ENCODE measurements at regions not wholly inside any gene's neighbourhood (a gene's known extent, or its start where the extent isn't known, plus 50 kb on each side); places are given as distances from the start of the nearest gene placed in this dataset.

- no peak for DNase-seq (ENCODE audit: low read depth in 2 of 2)
Measured at GRCh38 chr2:158006961-158007719, 94.5 kb upstream of the UPP2 start.

DNA sequence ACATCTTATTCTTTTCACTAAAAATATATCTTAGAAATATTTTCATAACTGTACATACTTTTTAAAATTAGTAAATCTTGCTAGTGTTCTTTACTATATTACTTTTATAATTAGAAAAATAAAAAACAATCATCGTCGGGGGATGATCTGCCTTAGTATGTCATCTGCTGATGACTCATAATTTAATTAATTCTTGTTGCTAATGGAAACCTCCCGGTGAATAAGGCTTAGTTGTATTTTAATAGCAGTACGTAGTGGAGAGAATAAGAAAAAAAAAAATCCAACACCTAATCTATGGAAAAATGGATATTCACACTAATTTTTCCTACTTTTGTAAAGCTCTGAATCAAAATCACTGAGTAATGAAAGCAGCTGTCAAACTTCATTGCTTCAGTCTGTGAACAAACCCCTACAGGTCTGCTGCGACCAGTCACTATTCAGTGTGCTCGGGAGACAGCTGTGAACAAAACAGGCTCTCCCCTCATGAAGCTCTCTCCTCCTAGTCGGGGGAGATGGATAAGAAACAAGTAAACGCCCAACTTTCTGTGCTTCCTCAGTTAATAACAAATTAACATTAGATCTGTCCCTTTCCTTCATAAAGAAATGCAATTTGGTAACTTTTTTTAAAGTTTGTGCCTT lies 97.4 kb upstream of the UPP2 start:
- DNase-seq (ENCODE audit: low read depth in 2 of 2), result no peak

DNA sequence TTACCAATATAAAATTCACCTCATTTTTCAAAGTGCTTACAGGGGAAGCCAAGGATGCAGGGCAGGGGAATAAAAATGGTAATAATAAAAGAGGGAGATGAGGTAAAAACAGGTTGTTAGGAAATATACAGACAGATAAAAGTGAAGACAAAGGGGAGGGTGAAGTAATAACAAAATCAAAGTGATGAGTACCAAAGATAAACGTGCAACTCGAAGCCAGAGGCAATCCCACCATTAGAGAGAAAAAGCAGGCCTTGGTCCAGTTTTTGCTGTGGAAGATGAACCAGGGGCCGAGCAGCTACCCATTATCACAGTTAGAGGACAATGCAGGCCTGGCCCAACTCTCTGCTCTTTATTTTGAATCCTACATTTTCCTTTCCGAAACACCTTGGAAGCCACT lies 99.6 kb upstream of the UPP2 start:
- no peak for DNase-seq (ENCODE audit: low read depth in 2 of 2)

DNA sequence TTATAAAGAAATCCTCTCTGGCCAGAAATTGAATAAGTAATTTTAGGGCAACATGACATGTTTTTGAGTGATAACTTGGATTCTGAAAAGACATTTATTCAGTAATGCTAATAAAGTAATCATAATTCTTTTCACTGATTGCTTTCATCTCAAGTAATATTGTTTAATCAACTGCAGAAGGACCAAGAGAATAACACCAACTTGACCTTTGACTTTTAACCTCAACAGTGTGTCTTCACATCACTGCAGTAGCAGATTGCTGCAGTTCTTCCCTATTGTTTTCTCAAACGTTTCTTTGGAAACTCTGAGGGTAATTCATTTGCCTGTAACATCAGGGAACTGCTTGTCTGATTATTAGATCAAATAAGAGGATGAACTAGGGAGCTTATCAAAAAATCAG lies 104.9 kb upstream of the UPP2 start:
- no peak for DNase-seq (ENCODE audit: low read depth in 2 of 2)

DNA sequence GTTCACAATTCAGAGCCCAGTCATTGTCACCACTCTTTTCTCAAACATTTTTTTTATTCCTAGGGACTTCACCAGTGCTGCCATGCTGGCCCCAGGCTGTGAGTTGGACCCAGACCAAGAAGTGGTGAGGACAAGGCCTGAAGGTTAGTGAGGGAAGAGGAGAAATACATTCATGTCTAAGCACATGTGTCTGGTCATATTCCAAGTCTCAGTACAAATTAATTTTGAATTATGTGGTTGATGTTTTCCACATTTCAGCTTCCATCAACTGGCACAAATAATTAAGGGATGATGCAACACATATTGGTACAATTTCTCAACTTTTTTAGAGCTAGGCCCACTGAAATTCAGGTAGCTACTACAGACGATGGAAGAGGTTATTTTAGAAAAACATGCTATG lies 106.6 kb upstream of the UPP2 start:
- DNase-seq (ENCODE audit: low read depth in 2 of 2), result no peak

- no peak for DNase-seq (ENCODE audit: low read depth in 2 of 2)
Measured at GRCh38 chr2:157991932-157992331, 109.7 kb upstream of the UPP2 start.

DNA sequence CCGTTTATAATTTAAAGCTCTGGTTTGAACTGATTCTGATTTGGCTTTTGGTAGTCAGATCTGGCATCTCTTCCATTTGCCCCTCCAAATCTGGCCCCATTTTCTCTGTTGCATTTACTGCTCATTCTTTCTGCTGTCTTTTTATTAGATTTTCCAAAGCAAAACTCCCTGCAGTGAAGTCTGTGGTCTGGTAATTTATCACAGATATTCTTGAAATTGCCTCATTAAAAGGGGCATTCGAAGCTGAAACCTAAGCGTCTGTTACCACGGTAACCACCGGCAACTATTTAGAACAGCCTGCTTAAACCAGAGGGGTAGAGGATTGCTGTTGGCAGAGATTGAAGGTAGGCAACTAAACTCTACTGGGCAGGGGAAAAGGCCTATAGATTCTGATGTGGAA lies 111.5 kb upstream of the UPP2 start:
- DNase-seq (ENCODE audit: low read depth in 2 of 2), result no peak

DNA sequence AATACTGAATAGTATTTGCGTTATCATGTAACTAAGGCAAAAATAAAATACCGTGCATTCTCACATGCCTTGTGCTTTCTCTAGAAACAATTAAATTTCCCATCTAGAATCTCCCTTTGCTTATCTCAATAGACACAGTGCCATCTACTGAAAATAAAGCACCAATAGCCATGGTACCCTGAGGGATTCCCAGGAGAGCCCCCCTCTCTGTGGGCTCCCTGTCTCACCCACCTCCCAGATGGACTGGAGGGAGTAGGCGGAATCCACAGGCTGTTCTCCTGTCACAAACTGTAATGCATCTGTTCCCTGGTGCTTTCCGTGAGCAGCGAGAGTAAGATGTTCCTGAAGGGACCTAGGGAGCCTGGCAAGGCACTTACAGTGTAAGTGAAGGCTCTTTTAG lies 112.4 kb upstream of the UPP2 start:
- DNase-seq (ENCODE audit: low read depth in 2 of 2), result no peak

DNA sequence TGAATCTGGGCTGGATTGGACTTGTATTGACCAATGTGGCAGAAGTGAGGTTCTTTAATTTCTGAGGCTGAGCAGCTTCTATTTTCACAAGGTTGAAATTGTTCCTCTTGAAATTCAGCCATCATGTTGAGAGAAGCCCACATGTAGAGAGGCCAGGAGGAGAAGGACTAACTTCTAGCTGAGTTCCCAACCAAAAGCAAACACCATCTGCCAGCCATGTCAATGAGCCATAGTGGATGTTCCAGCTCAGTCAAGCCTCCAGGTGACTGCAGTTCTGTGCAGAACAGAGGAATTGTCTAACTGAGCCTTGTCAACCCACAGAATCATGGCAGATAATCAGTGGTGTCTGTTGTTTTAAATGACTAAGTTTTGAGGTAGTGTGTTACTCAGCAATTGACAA lies 110.6 kb upstream of the ACVR1 start:
- no peak for DNase-seq (ENCODE audit: low read depth in 2 of 2)

DNA sequence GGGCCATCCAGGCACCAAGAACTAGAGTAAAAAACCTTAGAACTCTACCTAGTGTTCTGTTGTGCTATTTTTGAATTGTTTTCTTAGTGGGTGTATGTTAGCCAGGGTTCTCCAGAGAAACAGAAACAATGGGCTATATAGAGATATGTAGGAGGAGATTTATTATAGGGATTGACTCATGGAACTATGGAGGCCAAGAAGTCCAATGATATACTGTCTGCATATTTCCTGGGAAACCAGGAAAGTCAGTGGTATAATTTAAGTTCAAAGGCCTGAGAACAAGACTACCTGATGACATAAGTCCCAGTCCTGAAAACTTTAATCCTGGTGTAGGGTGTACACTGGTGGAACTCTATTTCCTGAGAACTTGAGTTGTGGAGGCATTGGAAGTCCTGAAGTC lies 108.7 kb upstream of the ACVR1 start:
- no peak for DNase-seq (ENCODE audit: low read depth in 2 of 2)

GRCh38 chr2:157980020-157980419 lies 103.9 kb upstream of the ACVR1 start:
- no peak for DNase-seq (ENCODE audit: low read depth in 2 of 2)

DNA sequence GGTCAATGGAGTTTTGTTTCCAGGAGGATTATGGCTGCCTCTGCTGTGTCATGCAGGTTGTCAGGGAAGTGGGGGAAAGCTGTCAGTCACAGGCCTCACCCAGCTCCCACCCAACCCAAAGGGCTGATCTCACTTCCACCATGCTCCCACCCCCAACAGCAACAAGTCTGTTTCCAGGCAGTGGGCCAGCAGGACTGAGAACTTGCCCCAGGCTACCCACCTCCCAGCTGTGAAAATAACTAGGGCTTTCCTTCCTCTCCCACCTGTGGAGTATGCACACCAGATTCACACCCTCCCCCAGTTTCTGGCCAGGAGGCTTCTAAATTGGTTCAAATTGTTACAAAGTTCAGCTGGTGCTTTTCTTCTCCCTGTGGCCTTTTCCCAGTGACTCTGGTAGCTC lies 95.6 kb upstream of the ACVR1 start:
- no peak for DNase-seq (ENCODE audit: low read depth in 2 of 2)

GRCh38 chr2:157967856-157968255 lies 91.7 kb upstream of the ACVR1 start:
- DNase-seq (ENCODE audit: low read depth in 2 of 2), result no peak

- DNase-seq (ENCODE audit: low read depth in 2 of 2), result no peak
Measured at GRCh38 chr2:157959249-157959648, 83.1 kb upstream of the ACVR1 start.

DNA sequence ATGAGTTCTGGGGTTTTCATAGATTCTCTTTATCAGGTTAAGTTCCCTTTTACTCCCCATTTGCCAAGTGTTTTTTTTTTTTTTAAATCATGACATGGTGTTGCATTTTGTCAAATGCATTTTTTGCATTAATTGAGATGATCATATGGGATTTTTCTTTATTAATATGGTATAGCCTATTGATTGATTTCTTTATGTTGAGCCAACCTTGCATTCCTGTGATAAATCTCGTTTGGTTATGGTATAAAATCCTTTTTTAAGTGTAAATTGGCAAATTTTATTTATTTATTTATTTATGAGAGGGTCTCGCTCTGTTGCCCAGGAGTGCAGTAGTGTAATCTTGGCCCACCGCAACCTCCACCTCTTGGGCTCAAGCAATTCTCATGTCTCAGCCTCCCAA lies 81.5 kb upstream of the ACVR1 start:
- DNase-seq (ENCODE audit: low read depth in 2 of 2), result no peak

DNA sequence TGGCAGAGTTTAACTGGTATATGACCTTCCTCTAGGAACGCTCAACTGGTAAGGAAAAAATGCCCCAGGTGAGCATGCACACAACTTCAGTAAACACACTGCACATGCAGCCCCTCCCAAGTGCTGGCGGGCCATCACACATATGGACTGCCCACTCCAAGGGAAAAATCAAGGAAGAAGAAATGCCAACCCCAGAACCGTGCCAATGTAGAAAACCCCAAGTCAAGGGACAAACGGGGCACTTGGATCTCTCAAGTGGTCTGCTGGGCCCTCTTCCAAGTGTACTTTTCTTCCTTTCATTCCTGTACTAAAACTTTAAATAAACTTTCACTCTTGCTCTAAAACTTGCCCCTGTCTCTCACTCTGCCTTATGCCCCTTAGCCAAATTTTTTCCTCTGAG lies 76.4 kb upstream of the ACVR1 start:
- no peak for DNase-seq (ENCODE audit: low read depth in 2 of 2)

DNA sequence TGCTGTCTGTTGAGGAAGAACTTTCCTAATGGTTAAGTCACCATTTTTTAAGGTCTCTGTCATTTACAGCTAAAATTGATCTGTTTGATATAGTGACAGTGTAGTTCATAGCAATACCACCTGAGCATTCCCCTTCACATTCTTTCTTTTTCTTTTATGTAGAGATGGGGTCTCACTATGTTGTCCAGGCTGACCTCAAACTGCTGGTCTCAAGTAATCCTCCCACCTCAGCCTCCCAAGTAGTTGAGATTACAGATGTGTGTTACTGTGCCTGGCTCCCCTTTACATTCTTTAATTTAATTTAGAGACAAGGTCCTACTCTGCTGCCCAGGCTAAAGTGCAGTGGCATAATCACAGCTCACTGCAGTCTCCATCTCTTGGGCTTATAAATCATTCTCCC lies 72.7 kb upstream of the ACVR1 start:
- DNase-seq (ENCODE audit: low read depth in 2 of 2), result no peak

DNA sequence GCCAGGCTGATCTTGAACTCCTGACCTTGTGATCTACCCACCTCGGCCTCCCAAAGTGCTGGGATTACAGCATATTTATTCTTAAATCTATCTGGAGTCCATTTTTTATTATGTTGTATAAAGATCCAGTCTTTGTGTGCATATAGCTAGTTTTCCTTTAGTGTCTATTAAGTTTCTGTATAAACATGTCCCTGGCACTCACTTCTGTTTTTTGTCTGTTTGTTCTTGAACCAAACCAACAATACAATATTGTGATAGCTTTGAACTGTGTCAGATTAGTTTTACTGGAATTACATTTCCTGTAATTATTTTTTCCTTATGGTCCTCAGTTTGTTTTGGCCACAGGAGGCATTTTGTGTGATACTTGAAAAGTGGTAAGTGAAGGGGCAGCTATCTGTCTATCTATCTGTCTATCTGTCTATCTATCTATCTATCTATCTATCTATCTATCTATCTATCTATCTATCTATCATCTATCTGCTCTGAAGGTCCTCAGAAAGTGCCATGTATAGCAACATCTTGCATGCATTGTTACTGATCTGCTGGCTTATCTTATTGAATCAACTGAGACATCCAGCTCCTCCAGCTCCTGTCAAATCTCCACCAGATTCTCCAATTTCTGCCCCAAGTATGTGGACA lies 70.9 kb upstream of the ACVR1 start:
- no peak for DNase-seq (ENCODE audit: low read depth in 2 of 2)

GRCh38 chr2:157940024-157940423 lies 63.9 kb upstream of the ACVR1 start:
- no peak for DNase-seq (ENCODE audit: low read depth in 2 of 2)

DNA sequence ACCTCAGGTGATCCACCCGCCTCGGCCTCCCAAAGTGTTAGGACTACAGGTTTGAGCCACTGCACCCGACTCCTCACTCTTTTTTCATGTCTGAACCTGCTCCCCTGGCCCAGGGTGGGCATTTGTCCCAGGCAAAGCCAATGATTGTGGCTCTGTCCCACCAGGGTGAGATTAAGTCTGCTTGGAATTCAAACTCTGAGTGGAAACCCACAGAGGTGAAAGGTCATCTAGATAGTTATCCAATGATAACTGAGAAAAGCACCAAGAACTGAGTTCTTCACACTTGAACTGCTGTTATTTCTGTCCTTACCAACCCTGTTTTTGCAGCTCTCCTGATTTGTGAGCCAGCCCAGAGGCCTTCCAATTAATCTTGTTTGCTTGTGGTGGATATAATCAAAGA lies 62.4 kb upstream of the ACVR1 start:
- DNase-seq (ENCODE audit: low read depth in 2 of 2), result no peak

DNA sequence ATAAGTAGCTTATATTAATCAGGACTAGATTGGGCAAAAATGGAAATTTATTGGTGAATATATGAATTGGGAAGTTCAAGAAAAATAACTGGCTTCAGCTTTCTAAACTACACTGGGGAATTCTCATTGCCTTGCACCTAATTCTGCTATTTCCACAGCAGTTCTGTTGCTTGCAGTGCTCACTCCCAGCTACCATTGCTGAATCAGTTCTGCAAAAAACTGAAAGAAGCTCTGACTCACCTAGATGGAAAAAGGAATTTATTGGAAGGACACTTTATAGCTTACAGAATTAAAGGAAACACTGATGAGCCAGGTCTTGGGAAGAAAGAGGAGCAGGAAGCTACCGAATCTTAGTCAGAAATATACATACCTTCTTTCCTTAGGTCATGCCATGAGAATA lies 60.3 kb upstream of the ACVR1 start:
- no peak for DNase-seq (ENCODE audit: low read depth in 2 of 2)

- DNase-seq (ENCODE audit: low read depth in 2 of 2), result no peak
Measured at GRCh38 chr2:157935378-157935906, 59.3 kb upstream of the ACVR1 start.

All from activated CD4-positive, alpha-beta T cell treated with anti-CD3 and anti-CD28 coated beads for 24 hours (primary cell).